GM12892 (cell line): ENCODE measurements at regions not wholly inside any gene's neighbourhood (a gene's known extent, or its start where the extent isn't known, plus 50 kb on each side); places are given as distances from the start of the nearest gene placed in this dataset.

Experiments used
- DNase-seq: peaks from one replicate; pipeline ENCODE4 v3.0.0; 2011; ENCODE audit not compliant: insufficient read length
- FAIRE-seq: peaks from 2 replicates; lab custom pipeline; 2011; peaks lifted over from hg19 to GRCh38; lab: Jason Lieb, UNC
- POLR2A ChIP-seq: IDR thresholded peaks from 2 replicates; pipeline ENCODE4 v1.6.1; 2011; ENCODE audit warnings: low read depth, low read length, control low read depth
- POLR2AphosphoS5 ChIP-seq: IDR thresholded peaks from 2 replicates; pipeline ENCODE4 v1.6.1; 2011; ENCODE audit warnings: low read depth, low read length, control low read depth
- TAF1 ChIP-seq: IDR thresholded peaks from 2 replicates; pipeline ENCODE4 v1.6.1; 2011; ENCODE audit warnings: low read depth, mild to moderate bottlenecking, control low read depth, low read length, borderline replicate concordance

DNA sequence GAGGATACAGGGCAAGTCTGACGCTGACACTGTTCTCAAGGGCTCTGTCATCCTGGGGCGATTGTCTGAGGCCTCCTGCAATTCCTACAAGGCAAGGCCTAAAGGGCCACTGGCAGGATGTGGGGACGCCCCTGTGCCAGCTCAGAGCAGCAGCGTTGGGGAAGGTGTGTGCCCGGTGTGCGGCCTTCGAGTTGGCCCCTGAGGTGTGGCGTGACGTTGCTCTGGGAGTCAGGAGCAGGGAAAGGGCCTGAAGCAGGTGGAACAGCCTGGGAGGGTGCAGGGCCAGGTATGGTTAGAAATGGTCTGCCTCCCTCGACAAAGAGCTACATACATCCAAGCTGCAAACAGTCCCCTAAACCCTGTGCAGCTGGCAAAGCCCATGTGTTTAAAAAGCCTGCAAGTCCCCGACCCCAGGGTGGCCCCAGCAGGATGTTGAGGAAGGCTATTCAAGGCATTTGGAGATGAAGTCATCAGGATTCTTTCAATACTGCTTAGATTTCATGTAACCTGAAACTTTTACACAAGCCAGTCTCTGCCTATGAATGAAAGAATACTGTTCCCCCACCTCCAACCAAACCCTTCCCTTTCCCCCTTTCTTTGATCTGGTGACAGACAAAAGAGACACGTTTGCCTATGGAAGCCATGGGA, 142.5 kb upstream of the TNS3 start:
- DNase-seq (no peak), FAIRE-seq (no peak)
- TF ChIP-seq POLR2AphosphoS5 (no peak), TAF1 (no peak), POLR2A (no peak)

DNA sequence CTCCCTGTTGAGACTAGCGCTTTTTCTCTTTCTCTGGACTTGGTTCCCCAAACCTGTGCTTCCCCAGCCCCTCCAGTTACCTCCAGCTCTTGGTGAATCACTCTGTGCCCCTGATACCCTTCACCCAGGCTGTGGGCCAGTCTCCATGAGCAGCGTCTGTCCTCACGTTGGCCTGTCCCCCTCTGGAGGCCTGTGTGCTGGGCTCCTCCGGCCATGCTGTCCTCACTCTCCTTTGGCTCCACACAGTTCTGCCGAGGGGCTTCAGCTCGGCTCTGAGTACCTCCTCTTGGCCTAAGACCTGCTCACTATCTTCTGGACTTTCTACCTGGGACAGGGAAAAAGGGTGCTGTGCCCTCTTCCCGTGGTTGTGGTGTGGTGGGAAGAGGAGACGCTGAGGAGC, 140.2 kb upstream of the TNS3 start:
- TF ChIP-seq POLR2AphosphoS5 = no peak
- TF ChIP-seq TAF1 = no peak
- TF ChIP-seq POLR2A = no peak
- FAIRE-seq = no peak
- no peak for DNase-seq

DNA sequence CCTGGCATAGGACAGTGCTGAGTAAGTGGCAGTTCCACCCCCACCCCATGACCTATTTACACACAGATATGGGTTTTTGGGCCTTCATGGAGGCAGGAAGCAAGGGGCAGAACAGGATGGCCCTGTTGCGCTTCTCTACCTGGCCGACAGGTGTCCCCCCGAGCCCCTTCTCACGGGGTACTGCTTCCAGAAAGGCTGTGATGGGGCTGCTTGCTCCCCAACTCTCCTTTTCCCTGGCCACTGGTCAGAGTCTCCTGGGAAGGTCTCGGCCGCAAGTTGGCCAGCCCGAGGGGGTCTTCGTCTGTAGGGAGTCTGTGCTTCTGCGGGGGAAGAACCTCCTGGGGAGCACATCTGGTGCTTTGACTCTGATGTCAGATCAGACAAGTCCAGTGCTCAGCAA, 139.8 kb upstream of the TNS3 start:
- TF ChIP-seq POLR2A (no peak), POLR2AphosphoS5 (no peak), TAF1 (no peak)
- no peak for FAIRE-seq
- DNase-seq = no peak

DNA sequence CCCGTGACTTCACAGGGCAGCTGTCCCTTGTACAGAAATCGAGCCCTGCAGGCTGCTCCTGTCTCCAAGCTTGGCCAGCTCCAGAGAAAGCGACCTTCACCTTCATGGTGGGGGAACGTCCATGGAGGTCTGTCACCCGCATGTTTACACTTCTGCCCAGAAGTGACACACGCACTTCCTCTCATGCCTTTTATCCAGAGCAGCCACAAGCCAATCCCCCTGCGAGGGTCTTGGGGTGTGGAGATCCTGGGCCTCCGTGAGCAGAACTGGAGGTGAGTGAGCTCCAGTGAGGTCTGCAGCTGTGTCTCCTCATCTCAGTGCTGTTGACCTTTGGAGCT, 139.0 kb upstream of the TNS3 start:
- TF ChIP-seq POLR2A = no peak
- TF ChIP-seq POLR2AphosphoS5 = no peak
- no peak for TF ChIP-seq TAF1
- FAIRE-seq = no peak

DNA sequence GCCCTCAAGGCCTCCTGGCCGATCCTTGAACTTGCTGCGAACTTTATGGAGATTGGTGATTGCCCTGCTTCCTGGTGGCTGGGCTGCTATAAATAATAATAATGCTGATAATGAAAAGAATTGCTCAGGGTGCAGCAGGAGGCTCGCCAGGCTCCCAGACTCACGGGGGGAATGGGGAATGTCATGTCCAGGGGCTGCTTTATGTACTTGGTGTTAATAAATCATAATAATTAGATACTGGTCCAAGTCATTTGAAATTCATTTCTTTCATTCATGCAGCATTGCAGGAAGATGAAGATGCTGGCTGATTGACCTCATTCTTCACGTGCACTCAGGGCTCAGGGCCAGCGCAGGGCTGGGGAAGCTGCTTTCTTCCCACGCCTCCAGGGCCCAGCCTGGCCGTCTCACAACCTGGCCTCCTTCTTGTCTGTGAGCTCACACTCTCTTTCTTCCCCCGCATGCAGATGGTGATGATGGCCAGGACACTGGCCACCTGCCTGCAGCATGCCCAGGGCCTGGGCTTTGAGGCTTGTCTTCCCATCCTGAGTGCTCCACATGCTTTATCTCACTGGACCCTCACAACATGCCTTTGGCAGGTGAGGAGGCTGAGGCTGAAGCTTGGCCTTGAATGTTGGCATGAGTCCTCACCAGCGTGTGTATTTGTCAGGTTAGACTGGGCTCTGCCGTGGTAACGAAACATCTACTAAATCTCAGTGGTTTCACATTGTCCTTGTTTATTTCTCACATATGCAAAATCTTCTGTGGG, 138.4 kb upstream of the TNS3 start:
- TF ChIP-seq TAF1 (no peak), POLR2A (no peak), POLR2AphosphoS5 (no peak)
- DNase-seq (no peak), FAIRE-seq (no peak)

More for the DNA sequence above, 139.0 kb upstream of the TNS3 start:
- no peak for DNase-seq

DNA sequence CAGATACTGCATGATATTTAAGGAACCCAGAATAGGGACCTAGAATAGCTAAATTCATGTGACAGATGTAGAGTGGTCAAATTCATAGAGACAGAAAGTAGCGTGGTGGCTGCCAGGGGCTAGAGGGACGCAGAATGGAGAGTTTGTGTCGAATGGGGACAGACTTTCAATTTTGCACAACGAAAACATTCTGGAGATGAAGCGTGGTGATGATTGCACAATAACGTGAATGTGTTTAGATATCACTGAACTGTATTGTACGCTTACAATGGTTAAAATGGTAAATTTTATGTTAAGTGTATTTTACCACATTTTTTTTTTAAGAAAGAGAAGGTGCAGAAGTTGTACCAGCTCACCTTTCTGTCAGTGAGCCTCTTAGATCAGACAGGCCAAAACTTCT, 137.8 kb upstream of the TNS3 start:
- TF ChIP-seq TAF1 = no peak
- no peak for TF ChIP-seq POLR2AphosphoS5
- TF ChIP-seq POLR2A = no peak
- DNase-seq = no peak
- FAIRE-seq = no peak

DNA sequence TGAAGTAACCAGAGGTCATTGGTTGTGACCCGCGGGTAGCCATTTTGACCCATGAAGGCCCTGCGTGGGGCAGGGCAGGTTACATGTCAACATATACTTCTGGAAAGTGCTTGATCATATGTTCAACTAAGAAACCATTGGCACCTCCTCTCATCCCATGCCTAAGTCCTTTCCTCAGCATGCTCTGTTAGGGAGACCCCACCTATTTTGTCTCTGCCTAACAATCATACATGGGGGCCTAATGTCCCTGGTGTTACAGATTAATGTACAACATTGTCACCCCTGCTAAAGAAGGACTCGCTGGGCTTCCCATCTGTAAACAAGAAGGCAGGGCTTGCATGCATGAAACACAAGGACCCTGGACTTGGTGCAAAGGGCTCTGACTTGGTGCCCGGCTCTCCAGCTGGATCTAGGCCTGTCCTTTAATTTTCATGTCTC, 133.7 kb upstream of the TNS3 start:
- no peak for FAIRE-seq
- no peak for DNase-seq
- no peak for TF ChIP-seq POLR2A
- no peak for TF ChIP-seq TAF1
- no peak for TF ChIP-seq POLR2AphosphoS5

DNA sequence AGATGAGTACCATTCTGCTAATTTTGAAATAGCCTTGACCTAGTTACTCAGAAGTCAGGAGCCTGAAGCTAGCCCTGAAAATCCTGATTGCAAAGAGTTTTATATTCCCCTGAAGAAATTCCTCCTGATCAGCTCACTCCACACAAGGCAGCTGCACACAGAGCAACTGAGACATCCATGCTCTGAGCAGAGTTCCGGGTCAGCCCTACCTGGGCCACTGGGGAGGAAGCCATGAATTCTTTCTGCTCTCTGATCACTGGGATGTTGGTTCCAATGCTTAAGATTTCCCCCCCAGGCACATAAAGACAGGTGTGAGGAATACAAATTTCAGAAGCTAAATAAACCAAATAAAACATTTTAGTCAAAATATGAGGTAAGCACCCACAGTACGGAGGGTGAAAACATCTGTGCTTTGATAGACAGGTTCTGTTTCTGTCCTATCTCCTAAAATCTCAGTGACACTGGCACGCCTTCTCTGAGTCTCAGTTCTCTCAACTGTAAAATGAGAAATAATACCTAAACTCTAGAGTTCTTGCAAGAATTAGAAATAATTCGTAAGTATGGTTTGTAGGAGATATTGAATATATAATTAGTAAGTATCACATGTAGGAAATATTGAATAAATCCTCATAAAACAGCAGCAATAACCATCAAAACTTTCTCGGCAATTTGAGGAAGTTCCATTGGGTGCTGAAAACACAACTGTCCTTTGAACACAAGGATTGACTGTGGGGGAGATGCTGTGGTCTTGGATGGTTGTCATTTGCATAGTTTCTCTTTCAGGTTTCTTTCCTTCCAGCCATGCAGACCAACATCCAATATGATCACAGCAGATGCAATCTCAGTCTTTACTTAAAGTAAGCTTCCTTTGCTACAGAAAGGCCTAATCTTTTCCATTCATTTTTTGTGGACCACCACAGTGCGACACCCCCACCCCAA, 133.0 kb upstream of the TNS3 start:
- peak; percentile 92 for FAIRE-seq
- TF ChIP-seq POLR2AphosphoS5 (no peak), TAF1 (no peak), POLR2A (no peak)
- DNase-seq = peak; percentile 42

DNA sequence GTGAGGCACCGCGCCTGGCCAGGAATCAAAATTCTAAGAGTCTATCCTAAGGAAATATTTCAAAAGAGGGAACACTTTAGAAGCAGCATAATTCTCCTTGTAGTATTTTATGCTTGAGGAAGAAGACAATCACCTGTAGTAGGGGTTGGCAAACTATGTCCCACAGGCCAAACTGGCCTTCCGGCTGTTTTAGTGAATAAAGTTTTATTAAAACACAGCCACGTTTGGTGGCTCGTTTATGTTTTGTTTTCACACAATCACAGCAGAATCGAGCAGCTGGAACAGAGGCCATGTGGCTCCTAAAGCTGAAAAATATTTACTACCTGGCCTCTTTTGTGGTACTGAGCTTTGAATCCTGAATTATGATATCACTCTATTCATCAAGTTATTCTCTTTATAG, 131.7 kb upstream of the TNS3 start:
- TF ChIP-seq TAF1 (no peak), POLR2AphosphoS5 (no peak), POLR2A (no peak)
- FAIRE-seq (no peak), DNase-seq (no peak)

DNA sequence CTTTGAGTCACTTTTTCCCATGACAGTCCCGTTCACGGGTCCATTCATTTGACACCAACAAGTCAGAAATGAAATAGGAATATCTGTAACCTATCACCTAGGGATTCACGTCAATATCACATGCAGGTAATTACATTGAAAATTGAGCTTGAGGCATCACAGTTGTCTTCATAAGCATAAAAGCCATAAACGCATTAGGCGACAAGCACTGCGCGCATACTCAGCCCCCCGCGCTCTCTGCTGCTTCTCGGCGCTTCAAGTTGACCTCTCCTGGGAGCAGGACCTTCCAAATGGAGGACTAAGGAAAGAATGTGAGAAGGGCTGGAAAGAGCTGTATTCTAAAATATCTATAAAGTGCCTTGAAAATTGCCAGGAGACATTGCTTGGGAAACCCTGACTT, 130.5 kb upstream of the TNS3 start:
- no peak for TF ChIP-seq POLR2A
- no peak for FAIRE-seq
- DNase-seq = no peak

DNA sequence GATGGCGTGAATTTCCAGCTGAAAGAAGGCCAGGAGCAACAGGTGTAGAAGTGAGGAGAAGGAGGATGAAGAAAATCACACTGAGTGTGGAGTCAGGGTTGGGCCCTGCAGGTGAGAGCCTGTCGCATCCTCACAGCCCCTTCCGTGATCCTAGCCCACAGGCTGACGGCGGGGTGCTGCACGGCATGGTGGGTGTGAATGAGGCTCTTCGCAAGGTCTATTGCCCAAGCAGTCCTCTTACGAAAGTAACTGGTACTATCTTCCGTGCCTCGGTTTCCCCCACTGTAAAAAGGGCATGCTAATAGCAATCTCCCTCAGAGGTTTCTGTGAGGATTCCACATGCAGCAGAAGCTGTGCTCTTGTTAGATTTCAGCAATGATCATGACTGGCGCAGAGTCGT, 129.9 kb upstream of the TNS3 start:
- FAIRE-seq = no peak
- no peak for DNase-seq
- TF ChIP-seq POLR2AphosphoS5 (no peak), TAF1 (no peak)
